GM12874 (cell line): ENCODE measurements at regions not wholly inside any gene's neighbourhood (a gene's known extent, or its start where the extent isn't known, plus 50 kb on each side); places are given as distances from the start of the nearest gene placed in this dataset.

Source experiments
- CTCF ChIP-seq: IDR thresholded peaks from 2 replicates; pipeline ENCODE4 v1.5.1; 2011; ENCODE audit warnings: low read depth, mild to moderate bottlenecking, control low read depth, low read length, moderate library complexity; ENCODE audit not compliant: insufficient read depth

DNA sequence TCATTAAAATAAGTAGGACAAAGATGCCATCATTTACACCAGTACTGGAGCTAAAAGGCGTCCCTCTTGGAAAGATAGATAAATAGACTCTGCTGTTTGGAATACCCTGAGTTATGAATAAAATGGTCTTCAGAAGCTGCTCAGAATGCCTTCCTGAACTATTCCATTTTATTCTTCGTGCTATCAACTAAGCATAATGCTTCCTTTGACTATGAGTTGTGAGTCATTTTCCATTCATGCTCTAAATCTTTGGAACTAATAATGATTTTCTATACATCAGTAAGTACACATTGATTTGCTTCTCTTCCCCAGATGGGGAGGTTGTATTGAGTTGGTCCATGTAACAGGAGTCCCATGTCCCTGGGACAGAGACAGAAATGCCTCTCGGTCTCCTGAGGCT lies 98.3 kb upstream of the PDE7B start:
- TF ChIP-seq CTCF: no peak

DNA sequence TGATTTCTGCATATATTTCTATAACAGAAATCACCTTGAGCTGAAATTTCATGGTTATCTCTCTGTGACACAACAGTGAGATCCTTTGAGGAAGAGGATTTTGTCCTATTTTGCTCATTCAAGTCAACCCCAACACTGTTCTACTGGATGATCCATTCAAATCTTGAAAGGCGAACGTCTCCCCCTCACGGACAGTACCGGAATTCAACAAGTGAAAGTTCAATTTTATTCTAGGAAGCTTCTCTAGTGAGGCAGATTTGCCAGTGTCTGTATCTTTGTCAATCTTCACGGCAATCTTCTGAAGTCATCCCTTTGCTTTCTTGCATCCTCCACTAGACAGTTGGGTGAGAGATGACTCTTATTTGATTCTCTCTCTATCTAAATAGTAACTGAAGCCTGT lies 91.7 kb upstream of the PDE7B start:
- no peak for TF ChIP-seq CTCF

- no peak for TF ChIP-seq CTCF
These were observed 77.5 kb upstream of the PDE7B start for GRCh38 chr6:135774006-135774405.

DNA sequence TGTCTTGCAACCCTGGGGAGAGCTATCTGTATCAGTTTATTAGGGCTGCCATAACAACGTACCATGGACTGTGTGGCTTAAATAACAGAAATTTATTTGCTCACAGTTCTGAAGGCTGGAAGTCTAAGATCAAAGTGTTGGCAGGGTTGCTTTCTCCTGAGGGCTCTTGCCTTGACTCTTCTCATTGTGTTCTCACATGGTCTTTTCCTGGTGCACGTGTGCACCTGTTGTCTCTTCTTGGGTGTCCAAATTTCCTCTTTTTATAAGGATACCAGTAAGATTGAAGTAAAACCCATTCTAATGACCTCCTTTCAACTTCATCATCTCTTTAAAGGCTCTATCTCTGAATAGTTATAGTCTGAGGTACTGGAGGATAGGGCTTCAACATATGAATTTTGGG lies 72.3 kb upstream of the PDE7B start:
- TF ChIP-seq CTCF: no peak

GRCh38 chr6:135780326-135780725 lies 71.2 kb upstream of the PDE7B start:
- no peak for TF ChIP-seq CTCF

DNA sequence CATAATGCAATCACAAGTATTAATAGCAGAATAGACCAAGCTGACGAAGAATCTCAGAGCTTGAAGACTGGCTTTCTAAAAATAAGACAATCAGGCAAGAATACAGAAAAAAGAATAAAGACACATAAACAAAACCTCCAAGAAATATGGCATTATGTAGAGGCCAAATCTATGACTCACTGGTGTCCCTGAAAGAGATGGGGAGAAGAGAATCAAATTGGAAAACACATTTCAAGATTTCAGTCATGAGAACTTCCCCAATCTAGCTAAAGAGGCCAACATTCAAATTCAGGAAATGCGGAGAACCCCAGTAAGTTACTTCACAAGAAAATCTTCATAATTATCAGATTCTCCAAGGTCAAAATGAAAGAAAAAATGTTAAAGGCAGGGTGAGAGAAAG lies 69.0 kb upstream of the PDE7B start:
- no peak for TF ChIP-seq CTCF

DNA sequence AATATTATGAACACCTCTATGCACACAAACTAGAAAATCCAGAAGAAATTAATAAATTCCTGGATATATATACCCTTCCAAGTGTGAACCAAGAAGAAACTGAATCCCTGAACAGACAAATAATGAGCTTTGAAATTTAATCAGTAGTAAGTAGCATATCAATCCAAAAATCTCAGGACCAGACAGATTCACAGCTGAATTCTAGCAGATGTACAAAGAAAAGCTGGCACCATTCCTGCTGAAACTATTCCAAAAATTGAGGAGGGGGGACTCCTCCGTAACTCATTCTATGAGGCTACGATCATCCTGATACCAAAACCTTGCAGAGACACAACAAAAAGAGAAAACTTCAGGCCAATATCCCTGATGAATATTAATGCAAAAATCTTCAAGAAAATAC lies 67.0 kb upstream of the PDE7B start:
- TF ChIP-seq CTCF: no peak
